ENCODE measurements at regions not wholly inside any gene's neighbourhood (a gene's known extent, or its start where the extent isn't known, plus 50 kb on each side); places are given as distances from the start of the nearest gene placed in this dataset.

- Histone ChIP-seq H3K36me3 (ENCODE audit: low read depth, missing control alignments) (no peaks in the 10 kb centered on the region), H3K9me3 (no peaks in the 10 kb centered on the region), H3K27me3 (no peaks in the 10 kb centered on the region), H3K27ac (no peak overlapping the region), H3K4me3 (no peak overlapping the region), H3K4me1 (no peaks in the 10 kb centered on the region)
- WGBS, 2 donors: 91 to 92% methylated on average over 5 of the region's 5 CpGs
- TF ChIP-seq POLR2A (IDR thresholded peaks at IDR 0.05): no peak
- TF ChIP-seq CTCF (IDR thresholded peaks at IDR 0.05): no peak
- no peak for DNase-seq
- intact Hi-C loops (cut with DNase I; ENCODE audit: low total_unique reads): no loop called here
These were observed 251.8 kb upstream of the ADARB2 start for GRCh38 chr10:1989090-1989489.

- TF ChIP-seq POLR2A (IDR thresholded peaks at IDR 0.05): no peak
- TF ChIP-seq CTCF (IDR thresholded peaks at IDR 0.05): no peak
- H3K27me3 ChIP-seq: no peaks in the 10 kb centered on the region
- no peak overlapping the region for H3K4me3 ChIP-seq
- intact Hi-C loops (cut with DNase I; ENCODE audit: low total_unique reads): no loop called here
- no peaks in the 10 kb centered on the region for H3K36me3 ChIP-seq (ENCODE audit: low read depth, missing control alignments)
- H3K27ac ChIP-seq: no peak overlapping the region
- WGBS, 2 donors: 76 to 78% methylated on average over 3 of the region's 3 CpGs
- no peaks in the 10 kb centered on the region for H3K4me1 ChIP-seq
- DNase-seq: no peak
- H3K9me3 ChIP-seq: no peaks in the 10 kb centered on the region
These were observed 244.7 kb upstream of the ADARB2 start for GRCh38 chr10:1981976-1982375.

DNA sequence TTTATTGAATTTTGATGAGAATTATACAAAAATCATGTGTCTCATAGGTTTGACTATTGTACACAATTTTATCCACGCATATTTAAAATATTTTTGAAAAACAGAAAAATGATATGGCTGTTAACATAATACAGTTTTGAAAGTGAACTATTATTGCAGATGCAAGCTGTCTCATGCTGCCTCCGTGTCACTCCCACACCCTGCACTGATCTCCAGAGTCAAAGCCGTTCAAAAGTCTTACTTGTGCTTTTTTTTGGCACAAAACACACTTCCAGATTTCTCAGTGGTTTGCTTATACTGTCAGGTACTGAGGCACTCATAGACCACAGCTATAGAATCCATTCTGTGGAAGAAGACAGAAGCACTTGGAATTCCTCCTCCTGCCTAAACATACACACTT, 243.1 kb upstream of the ADARB2 start:
- no peaks in the 10 kb centered on the region for H3K27me3 ChIP-seq
- H3K9me3 ChIP-seq: no peaks in the 10 kb centered on the region
- no peak overlapping the region for H3K4me3 ChIP-seq
- 34 to 47% methylated on average over 3 of the region's 3 CpGs for WGBS, 2 donors
- H3K4me1 ChIP-seq: no peaks in the 10 kb centered on the region
- no peak overlapping the region for H3K27ac ChIP-seq
- TF ChIP-seq CTCF (IDR thresholded peaks at IDR 0.05) (no peak), POLR2A (IDR thresholded peaks at IDR 0.05) (no peak)
- intact Hi-C loops (cut with DNase I; ENCODE audit: low total_unique reads): no loop called here
- no peaks in the 10 kb centered on the region for H3K36me3 ChIP-seq (ENCODE audit: low read depth, missing control alignments)
- no peak for DNase-seq

DNA sequence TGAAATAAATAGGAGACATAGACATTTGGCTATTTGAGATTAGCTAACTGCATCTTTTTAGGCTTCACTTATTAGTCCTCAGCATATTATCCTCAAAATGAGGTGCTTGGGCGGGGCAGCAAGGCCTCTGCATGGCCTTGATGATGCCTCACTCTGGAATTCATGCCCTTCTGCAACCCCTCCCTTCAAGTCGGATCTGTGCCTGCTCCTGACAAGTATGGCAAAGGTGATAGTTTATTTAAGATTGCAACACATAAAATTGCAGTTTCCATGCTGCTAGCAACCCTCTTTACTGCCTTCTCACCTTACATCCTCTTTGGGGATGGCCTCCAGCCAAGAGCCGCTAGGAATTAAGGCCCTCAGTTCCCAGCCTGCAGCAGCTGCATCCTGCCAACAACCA, 241.3 kb upstream of the ADARB2 start:
- WGBS, 2 donors: 64% methylated on average over 3 of the region's 3 CpGs
- Histone ChIP-seq H3K4me3 (no peak overlapping the region), H3K27me3 (no peaks in the 10 kb centered on the region), H3K36me3 (ENCODE audit: low read depth, missing control alignments) (no peaks in the 10 kb centered on the region), H3K27ac (no peak overlapping the region), H3K9me3 (no peaks in the 10 kb centered on the region), H3K4me1 (no peaks in the 10 kb centered on the region)
- no peak for TF ChIP-seq POLR2A (IDR thresholded peaks at IDR 0.05)
- TF ChIP-seq CTCF (IDR thresholded peaks at IDR 0.05): no peak
- DNase-seq: no peak
- intact Hi-C loops (cut with DNase I; ENCODE audit: low total_unique reads): no loop called here

GRCh38 chr10:1977461-1977860, 240.1 kb upstream of the ADARB2 start:
- no peak for TF ChIP-seq CTCF (IDR thresholded peaks at IDR 0.05)
- TF ChIP-seq POLR2A (IDR thresholded peaks at IDR 0.05): no peak
- Histone ChIP-seq H3K9me3 (no peaks in the 10 kb centered on the region), H3K27ac (no peak overlapping the region), H3K36me3 (ENCODE audit: low read depth, missing control alignments) (no peaks in the 10 kb centered on the region), H3K27me3 (no peaks in the 10 kb centered on the region), H3K4me3 (no peak overlapping the region), H3K4me1 (no peaks in the 10 kb centered on the region)
- intact Hi-C loops (cut with DNase I; ENCODE audit: low total_unique reads): no loop called here
- WGBS, 2 donors: 55 to 69% methylated on average over 1 of the region's 1 CpG
- DNase-seq: no peak
